Iris pigment epithelial cell (primary cell): ENCODE measurements at regions not wholly inside any gene's neighbourhood (a gene's known extent, or its start where the extent isn't known, plus 50 kb on each side); places are given as distances from the start of the nearest gene placed in this dataset.
"Not testable (repeated sequence)": the region's sequence is repeated elsewhere in the genome, so short reads cannot be mapped to it uniquely, and the experiment has no call there.

Source experiments
- DNase-seq: peaks from one replicate; pipeline ENCODE4 v3.0.0-alpha.2; 2011; ENCODE audit warnings: low read depth

DNA sequence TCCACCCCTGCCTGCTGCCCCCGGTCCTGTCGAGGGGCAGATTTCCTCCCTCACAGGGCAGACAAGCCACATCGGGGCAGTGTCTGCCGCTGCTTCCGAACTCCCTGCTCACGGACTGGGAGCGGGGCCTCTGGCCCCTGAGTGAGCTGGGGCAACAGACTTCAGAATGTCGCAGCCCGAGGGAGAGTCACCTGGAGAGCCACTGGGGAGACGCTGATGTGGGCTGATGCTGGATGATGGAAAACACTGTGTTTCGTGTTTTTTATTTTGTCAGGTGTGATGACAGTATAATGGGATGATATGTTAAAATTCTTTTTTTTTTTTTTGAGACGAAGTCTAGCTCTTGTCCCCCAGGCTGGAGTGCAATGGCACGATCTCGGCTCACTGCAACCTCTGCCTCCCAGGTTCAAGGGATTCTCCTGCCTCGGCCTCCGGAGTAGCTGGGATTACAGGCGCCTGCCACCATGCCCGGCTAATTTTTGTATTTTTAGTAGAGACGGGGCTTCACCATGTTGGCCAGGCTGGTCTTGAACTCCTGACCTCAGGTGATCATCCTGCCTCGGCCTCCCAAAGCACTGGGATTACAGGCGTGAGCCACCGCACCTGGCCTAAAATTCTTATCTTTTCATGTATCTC, 52.1 kb upstream of the SEPTIN5 start:
- not testable (repeated sequence) for DNase-seq

DNA sequence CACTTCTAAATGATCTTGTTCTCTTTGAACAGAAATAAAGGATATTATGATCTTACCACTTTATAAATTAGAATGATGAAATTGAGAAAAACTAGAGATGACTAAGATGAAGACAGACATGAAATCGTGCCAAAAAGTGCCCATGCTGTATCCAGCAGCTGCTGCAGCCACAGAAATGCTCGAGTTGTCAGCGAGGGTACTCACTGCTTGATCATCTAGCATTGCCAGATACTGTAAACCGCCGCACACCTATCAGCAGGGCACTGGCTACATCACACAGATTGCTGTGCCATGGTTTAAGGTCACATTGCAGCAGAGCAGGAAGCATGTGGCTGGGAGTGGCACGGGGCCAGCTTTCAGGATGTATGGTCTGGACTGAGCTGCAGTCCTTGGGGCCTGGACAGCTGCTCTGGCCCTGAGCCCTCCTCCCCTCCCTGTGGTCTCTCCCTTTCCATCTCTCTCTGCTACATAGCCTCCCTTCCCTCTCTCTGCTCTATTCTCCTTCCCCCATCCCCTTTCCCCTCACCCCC, 51.0 kb upstream of the SEPTIN5 start:
- peak; percentile 74 for DNase-seq

DNA sequence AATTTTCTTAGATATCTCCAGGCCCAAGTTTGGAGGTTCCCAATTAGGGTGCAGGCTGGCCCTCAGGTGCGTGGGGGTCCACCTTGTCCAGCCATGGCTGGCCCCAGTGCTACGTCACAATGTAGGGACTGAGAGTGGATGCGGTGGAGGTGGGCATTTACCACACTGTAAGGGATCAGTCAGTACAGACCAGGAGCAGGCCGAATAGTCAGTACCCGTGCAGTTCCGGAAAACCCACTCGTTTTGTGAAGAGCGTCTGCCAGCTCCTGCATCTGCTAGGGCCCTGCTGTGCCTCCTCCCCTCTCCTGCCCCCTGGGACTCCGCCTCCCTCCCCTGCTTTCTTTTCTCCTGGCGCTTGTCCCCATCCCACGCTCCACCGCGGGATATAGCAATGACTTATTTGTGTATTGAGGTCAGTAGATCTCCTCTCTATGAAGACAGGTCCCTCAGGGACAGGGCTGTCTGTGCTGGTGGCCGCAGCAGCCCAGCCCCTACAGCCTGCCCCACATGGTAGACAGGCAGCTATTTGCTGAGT, 50.4 kb upstream of the SEPTIN5 start:
- peak; percentile 43 for DNase-seq

DNA sequence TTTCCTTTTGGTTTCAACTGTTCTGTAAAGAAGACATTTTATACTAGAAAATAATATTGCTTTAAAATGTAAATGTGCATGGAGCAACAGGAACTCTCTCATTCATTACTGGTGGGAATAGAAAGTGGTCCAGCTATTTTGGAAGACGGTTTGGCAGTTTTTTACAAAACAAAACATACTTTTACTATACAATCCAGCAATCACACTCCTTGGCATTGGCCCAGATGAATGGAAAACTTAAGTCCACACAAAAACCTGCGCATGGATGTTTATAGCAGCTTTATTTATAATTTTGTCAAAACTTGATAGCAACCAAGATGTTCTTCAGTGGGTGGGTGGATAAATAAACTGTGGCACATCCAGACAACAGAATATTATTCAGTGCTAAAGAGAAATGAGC, 49.9 kb upstream of the SEPTIN5 start:
- no peak for DNase-seq
